Lung (tissue), 11 donors: ENCODE measurements at regions not wholly inside any gene's neighbourhood (a gene's known extent, or its start where the extent isn't known, plus 50 kb on each side); places are given as distances from the start of the nearest gene placed in this dataset.

Experiments
- ATAC-seq: fragments of 200-7000 bp; cut with Tn5 transposase; one replicate; pipeline ENCODE4 v1.9.1; 2020; ENCODE audit warnings: moderate number of reproducible peaks; ENCODE audit not compliant: insufficient read depth, low FRiP score
- DNase-seq, 3 donors: peaks; one replicate each; pipeline ENCODE4 v3.0.0-alpha.2; 2013 to 2017
- H3K27ac ChIP-seq, 2 donors: one replicate each; pipeline ENCODE4 v1.5.1; 2013; ENCODE audit warnings: mild to moderate bottlenecking in 2 of 2, moderate library complexity in 2 of 2, control low read depth in 1 of 2, inconsistent platforms in 1 of 2, low read depth in 1 of 2, low read length in 1 of 2
- H3K27me3 ChIP-seq, 3 donors: one replicate each; pipeline ENCODE4 v1.5.1; 2013; ENCODE audit warnings: low read length in 2 of 3; ENCODE audit not compliant: control insufficient read depth in 3 of 3, insufficient read depth in 3 of 3
- H3K36me3 ChIP-seq, 4 donors: one replicate each; pipeline ENCODE4 v1.5.1; 2013; ENCODE audit warnings: low read length in 4 of 4, mild to moderate bottlenecking in 1 of 4, moderate library complexity in 1 of 4; ENCODE audit not compliant: control insufficient read depth in 4 of 4, insufficient read depth in 4 of 4
- H3K4me1 ChIP-seq, 5 donors: one replicate each; pipeline ENCODE4 v1.5.1; 2013; ENCODE audit warnings: low read length in 5 of 5, mild to moderate bottlenecking in 2 of 5, moderate library complexity in 1 of 5; ENCODE audit not compliant: control insufficient read depth in 5 of 5, insufficient read depth in 5 of 5
- H3K4me3 ChIP-seq: one replicate; pipeline ENCODE4 v1.5.1; 2013; ENCODE audit warnings: mild to moderate bottlenecking, control low read depth, moderate library complexity
- H3K9ac ChIP-seq, 2 donors: one replicate each; pipeline ENCODE4 v1.5.1; 2013; ENCODE audit warnings: low read length in 2 of 2, control low read depth in 1 of 2; ENCODE audit not compliant: insufficient read depth in 1 of 2
- H3K9me3 ChIP-seq, 4 donors: one replicate each; pipeline ENCODE4 v1.5.1; 2013; ENCODE audit warnings: low read length in 3 of 4, mild to moderate bottlenecking in 1 of 4, moderate library complexity in 1 of 4; ENCODE audit not compliant: control insufficient read depth in 4 of 4, insufficient read depth in 3 of 4
- CTCF ChIP-seq: IDR thresholded peaks from 2 replicates; pipeline ENCODE4 v1.5.1; 2012; ENCODE audit warnings: mild to moderate bottlenecking; ENCODE audit errors: control extremely low read depth, extremely low read depth
- WGBS, 2 donors: extraction: QIAGEN DNeasy Blood & Tissue Kit; methylation state at CpG; one replicate each; pipeline ENCODE4 v1.1.7; 2013; 5-methylcytosine and 5-hydroxymethylcytosine counted together
- donor health status: control.
- donor health status: control.
- donor health status: Bipolar disorder and iron deficiency.
- donor health status: healthy.
- donor health status: DM: yes; HTN: yes; CAD: no.

- H3K27me3 ChIP-seq = no peaks in the 10 kb centered on the region
- 72 to 88% methylated on average over 1 of the region's 1 CpG for WGBS, 2 donors
- H3K9ac ChIP-seq = no peak overlapping the region
- no peak overlapping the region for H3K27ac ChIP-seq
- no peak for ATAC-seq
- H3K36me3 ChIP-seq = no peaks in the 10 kb centered on the region
- no peak overlapping the region for H3K4me3 ChIP-seq
- no peak for TF ChIP-seq CTCF
- DNase-seq = no peak
- no peaks in the 10 kb centered on the region for H3K9me3 ChIP-seq
- H3K4me1 ChIP-seq = no peaks in the 10 kb centered on the region
These were observed 1299.3 kb upstream of the GJE1 start for GRCh38 chr6:140833408-140833807.

- TF ChIP-seq CTCF = no peak
- ATAC-seq = no peak
- Histone ChIP-seq H3K9ac (no peak overlapping the region), H3K9me3 (no peaks in the 10 kb centered on the region), H3K4me3 (no peak overlapping the region), H3K4me1 (no peaks in the 10 kb centered on the region), H3K27me3 (no peaks in the 10 kb centered on the region), H3K27ac (no peak overlapping the region), H3K36me3 (no peaks in the 10 kb centered on the region)
- WGBS, 2 donors = 86 to 94% methylated on average over 1 of the region's 1 CpG
- DNase-seq = no peak
These were observed 1302.1 kb upstream of the GJE1 start for GRCh38 chr6:140830666-140831065.

GRCh38 chr6:140828856-140829255 is 1303.9 kb upstream of the GJE1 start:
- no peaks in the 10 kb centered on the region for H3K27me3 ChIP-seq
- ATAC-seq (no peak), DNase-seq (no peak)
- no peaks in the 10 kb centered on the region for H3K36me3 ChIP-seq
- no peak overlapping the region for H3K27ac ChIP-seq
- H3K9me3 ChIP-seq = no peaks in the 10 kb centered on the region
- WGBS, 2 donors = 92 to 94% methylated on average over 7 of the region's 7 CpGs
- no peaks in the 10 kb centered on the region for H3K4me1 ChIP-seq
- H3K9ac ChIP-seq = no peak overlapping the region
- H3K4me3 ChIP-seq = no peak overlapping the region
- TF ChIP-seq CTCF = no peak

- no peak for TF ChIP-seq CTCF
- no peaks in the 10 kb centered on the region for H3K9me3 ChIP-seq
- no peak overlapping the region for H3K27ac ChIP-seq
- H3K36me3 ChIP-seq = no peaks in the 10 kb centered on the region
- no peak for ATAC-seq
- WGBS, 2 donors = 45 to 55% methylated on average over 2 of the region's 2 CpGs
- H3K4me3 ChIP-seq = no peak overlapping the region
- no peak for DNase-seq
- peaks cover 0 to 1% (median 0%) of the 10 kb centered on the region in 5 donors for H3K4me1 ChIP-seq
- no peak overlapping the region for H3K9ac ChIP-seq
- H3K27me3 ChIP-seq = no peaks in the 10 kb centered on the region
These were observed 1305.1 kb upstream of the GJE1 start for GRCh38 chr6:140827593-140827992.
